ENCODE measurements at regions not wholly inside any gene's neighbourhood (a gene's known extent, or its start where the extent isn't known, plus 50 kb on each side); places are given as distances from the start of the nearest gene placed in this dataset.

GRCh38 chr21:20334585-20334984 is 663.6 kb upstream of the NCAM2 start:
- Histone ChIP-seq H2AFZ (ENCODE audit: low read depth, low read length) (no peak overlapping the region), H3K36me3 (ENCODE audit: control insufficient read depth, insufficient read depth, low read length) (no peaks in the 10 kb centered on the region), H3K4me3 (no peak overlapping the region), H3K27ac (ENCODE audit: extremely low read depth, low read depth, low read length) (no peak overlapping the region), H4K20me1 (replicated peaks; ENCODE audit: control insufficient read depth, insufficient read depth, low read length) (no peaks in the 10 kb centered on the region), H3K4me1 (replicated peaks in 1 of 2; ENCODE audit: control insufficient read depth in 2 of 2, insufficient read depth in 2 of 2, low read length in 2 of 2) (no peaks in the 10 kb centered on the region; a peak in 1 of 5 replicates), H3K4me2 (ENCODE audit: insufficient read depth, low read length) (no peak overlapping the region), H3K9ac (ENCODE audit: insufficient read depth in 1 of 2, low read depth in 2 of 2, low read length in 2 of 2) (no peak overlapping the region), H3K27me3 (ENCODE audit: control insufficient read depth in 2 of 2, insufficient read depth in 2 of 2, low read length in 2 of 2) (no peaks in the 10 kb centered on the region), H3K9me3 (replicated peaks; ENCODE audit: control insufficient read depth, insufficient read depth, low read depth, low read length) (no peaks in the 10 kb centered on the region), H3K9me1 (ENCODE audit: control insufficient read depth, insufficient read depth, low read length) (no peaks in the 10 kb centered on the region), H3K79me2 (ENCODE audit: control insufficient read depth, insufficient read depth, low read length) (no peaks in the 10 kb centered on the region)
- intact Hi-C loops (cut with micrococcal nuclease), result no loop called here
- no TSS peak for BruUV-seq (replicated peaks)
- ChIA-PET POLR2A (no interaction called here), CTCF (ENCODE audit: low intra/inter-chr PET ratio) (interaction anchor here (0.6 kb wide), 1 partner anchor 576 kb away, joined by 3 read pairs; no protein-coding TSS in a partner anchor)
- in situ Hi-C loops (cut with MboI), result no loop called here
- FAIRE-seq, result no peak
- no peak for DNase-seq (ENCODE audit: extremely low read depth in 1 of 4, low spot score in 3 of 4)
- ATAC-seq, result no peak
- no peak for TF ChIP-seq TEAD2 (tag; IDR thresholded peaks at IDR 0.05)
- no peak for TF ChIP-seq SP2 (IDR thresholded peaks at IDR 0.05; ENCODE audit: extremely low read depth, low read depth, low read length, poor library complexity, severe bottlenecking)
- TF ChIP-seq MCM5 (IDR thresholded peaks at IDR 0.05; ENCODE audit: low read depth), result no peak
- peak in 1 of 2 experiments; percentile 88; a peak in 2 of 3 replicates for TF ChIP-seq CBX3 (IDR thresholded peaks at IDR 0.05; ENCODE audit: borderline replicate concordance in 1 of 2, low read length in 2 of 2)
- TF ChIP-seq TRIM28 (IDR thresholded peaks at IDR 0.05), result peak; percentile 68
- no peak for TF ChIP-seq EGR1 (conservative IDR thresholded peaks at IDR 0.05)
- no peak for TF ChIP-seq RBM39 (optimal IDR thresholded peaks at IDR 0.05; ENCODE audit: low read depth, low read length)
- no peak for TF ChIP-seq HDGF (IDR thresholded peaks at IDR 0.05)
- TF ChIP-seq TRIM24 (IDR thresholded peaks at IDR 0.05), result peak in 1 of 2 experiments; percentile 12; a peak in 1 of 4 replicates
- 0 out of 4 replicates have a peak, but pooled peaks have one; percentile 18 to 31 for TF ChIP-seq FOXK2 (conservative IDR thresholded peaks at IDR 0.05 in 1 of 2, IDR thresholded peaks at IDR 0.05 in 1 of 2; ENCODE audit: low read depth in 2 of 2)
- no peak for TF ChIP-seq REST (IDR thresholded peaks at IDR 0.05; ENCODE audit: borderline replicate concordance)
- no peak for TF ChIP-seq REST (CRISPR knock-in tag; IDR thresholded peaks at IDR 0.05; ENCODE audit: low read depth)
- TF ChIP-seq CBX5 (IDR thresholded peaks at IDR 0.05; ENCODE audit: borderline replicate concordance, low read depth), result peak; percentile 82; the same call in 1 of the 2 replicates
- 48% methylated on average over 2 of the region's 2 CpGs for WGBS (ENCODE audit: insufficient coverage, low coverage, missing lambda C conversion rate)

Measured in K562 (cell line).